Adrenal gland (tissue), 9 donors: ENCODE measurements at regions not wholly inside any gene's neighbourhood (a gene's known extent, or its start where the extent isn't known, plus 50 kb on each side); places are given as distances from the start of the nearest gene placed in this dataset.

Experiments used
- DNase-seq, 7 donors: peaks; one replicate each; pipeline ENCODE4 v3.0.0-alpha.2; 2019 to 2020
- H3K27ac ChIP-seq, 5 donors: fragments of 200-600 bp; sonication (generic) in 4 of 5; 1 replicate in 3 of 5; 2 replicates in 2 of 5; pipeline versions ENCODE4 v1.5.1 to v1.8.0; 2016 to 2020; ENCODE audit warnings: mild to moderate bottlenecking in 1 of 5
- H3K27me3 ChIP-seq: fragments of 200-600 bp; 2 replicates; pipeline ENCODE4 v1.8.0; 2021
- H3K36me3 ChIP-seq, 2 donors: fragments of 200-600 bp; replicated peaks in 1 of 2; 1 replicate in 1 of 2; 2 replicates in 1 of 2; pipeline versions ENCODE4 v1.5.1 to v1.8.0; 2018 to 2022
- H3K4me1 ChIP-seq, 2 donors: fragments of 200-600 bp; replicated peaks in 1 of 2; 1 replicate in 1 of 2; 2 replicates in 1 of 2; pipeline versions ENCODE4 v1.5.1 to v1.8.0; 2018 to 2021
- H3K4me3 ChIP-seq, 4 donors: fragments of 200-600 bp; sonication (generic) in 3 of 4; one replicate each; pipeline ENCODE4 v1.5.1; 2016 to 2018
- H3K9me3 ChIP-seq, 3 donors: fragments of 200-600 bp; sonication (generic) in 1 of 3; replicated peaks in 1 of 3; 1 replicate in 2 of 3; 2 replicates in 1 of 3; pipeline versions ENCODE4 v1.5.1 to v1.8.0; 2016 to 2021
- POLR2A ChIP-seq, 2 donors: fragments of 450-650 bp; IDR thresholded peaks; one replicate each; pipeline ENCODE4 v1.6.1; 2017; ENCODE audit warnings: antibody characterized with exemption in 2 of 2, mild to moderate bottlenecking in 2 of 2, moderate library complexity in 1 of 2
- WGBS, 4 donors: extraction: QIAGEN DNeasy Blood & Tissue Kit in 2 of 4; methylation state at CpG; one replicate each; pipeline versions ENCODE4 v1.1.5 to v1.1.7; 2013 to 2017; 5-methylcytosine and 5-hydroxymethylcytosine counted together
- intact Hi-C, 2 donors: fragments of 100-400 bp; cut with DNase I; formaldehyde crosslinking; loops; one replicate each; pipeline versions ENCODE4 v1.14.1 to v1.15.0; 2022 to 2023
- TF ChIP-seq, protein P1 (sequence below), 6 experiments: fragments of 450-650 bp in 4 of 6; fragments of 200-600 bp in 2 of 6; sonication (generic) in 1 of 6; IDR thresholded peaks; 1 replicate in 5 of 6; 2 replicates in 1 of 6; pipeline versions ENCODE4 v1.5.1 to v1.8.0; 2016 to 2021; ENCODE audit warnings: antibody characterized with exemption in 6 of 6, mild to moderate bottlenecking in 2 of 6, moderate library complexity in 1 of 6
- donor health status: healthy with polysubstance abuse.
- donor health status: Bipolar disorder and iron deficiency.
- donor health status: DM: yes; HTN: yes; CAD: no.
- donor health status: DM: no; HTN: no; CAD: no.
- donor health status: DM: no; HTN: no; CAD: no.

DNA sequence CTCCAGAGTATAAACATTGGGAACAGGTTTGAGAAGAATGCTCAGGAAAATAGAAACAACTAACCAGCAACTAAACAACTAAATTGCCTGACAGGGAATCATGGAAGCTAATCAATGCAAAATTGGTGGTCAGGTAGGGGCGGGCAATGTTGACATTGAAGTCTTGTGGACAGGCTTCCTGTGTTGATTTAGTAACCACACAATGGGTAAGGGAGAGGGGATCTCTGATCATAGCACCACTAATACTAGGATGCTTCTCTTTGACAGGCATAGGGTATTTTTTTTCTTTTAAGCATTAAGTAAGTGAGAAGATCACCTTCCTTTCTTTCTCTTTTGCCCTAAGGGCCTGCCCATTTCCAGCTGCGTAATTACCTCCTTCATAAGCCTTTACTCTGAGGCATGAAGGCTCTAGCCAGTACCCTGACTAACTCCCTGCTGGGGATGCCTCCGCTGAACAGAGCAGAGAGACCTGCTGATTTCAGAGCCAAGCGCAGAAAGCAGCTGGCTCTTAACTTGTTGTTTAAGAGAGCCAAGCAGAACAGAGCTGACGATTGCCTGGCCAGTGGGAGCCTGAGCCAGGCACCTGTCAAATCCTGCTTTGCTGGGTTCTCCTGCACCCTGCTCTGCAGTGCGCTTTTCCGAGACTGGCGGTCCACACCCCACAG is 118.7 kb downstream of the BMP2 start:
- WGBS, 4 donors, result 77 to 88% (median 83%) methylated on average over 6 to 8 of the region's 8 CpGs

DNA sequence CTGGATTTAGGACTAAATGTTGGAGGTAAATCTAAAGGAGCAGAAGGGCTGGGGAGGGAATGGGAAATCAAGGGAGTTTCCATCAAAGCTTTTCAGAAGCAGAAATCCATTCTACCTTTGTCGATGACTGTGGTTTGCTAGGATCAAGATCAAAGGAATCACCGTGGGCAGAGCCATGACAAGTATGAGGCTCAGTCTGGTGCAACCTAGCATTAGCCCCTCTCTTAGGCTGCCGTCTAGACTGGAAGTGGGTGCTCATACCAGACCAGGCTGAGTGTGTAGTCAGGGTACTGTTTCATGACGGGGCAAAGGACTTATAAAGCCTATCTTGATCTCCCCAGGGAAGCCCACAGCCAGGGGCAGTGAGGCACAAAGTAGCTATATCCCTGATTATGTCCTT is 120.5 kb downstream of the BMP2 start:
- H3K9me3 ChIP-seq, result no peaks in the 10 kb centered on the region
- no peak overlapping the region for H3K4me3 ChIP-seq
- no peaks in the 10 kb centered on the region for H3K4me1 ChIP-seq
- intact Hi-C loops, result no loop called here
- TF ChIP-seq POLR2A (IDR thresholded peaks at IDR 0.05), result no peak
- TF ChIP-seq, protein P1, sequence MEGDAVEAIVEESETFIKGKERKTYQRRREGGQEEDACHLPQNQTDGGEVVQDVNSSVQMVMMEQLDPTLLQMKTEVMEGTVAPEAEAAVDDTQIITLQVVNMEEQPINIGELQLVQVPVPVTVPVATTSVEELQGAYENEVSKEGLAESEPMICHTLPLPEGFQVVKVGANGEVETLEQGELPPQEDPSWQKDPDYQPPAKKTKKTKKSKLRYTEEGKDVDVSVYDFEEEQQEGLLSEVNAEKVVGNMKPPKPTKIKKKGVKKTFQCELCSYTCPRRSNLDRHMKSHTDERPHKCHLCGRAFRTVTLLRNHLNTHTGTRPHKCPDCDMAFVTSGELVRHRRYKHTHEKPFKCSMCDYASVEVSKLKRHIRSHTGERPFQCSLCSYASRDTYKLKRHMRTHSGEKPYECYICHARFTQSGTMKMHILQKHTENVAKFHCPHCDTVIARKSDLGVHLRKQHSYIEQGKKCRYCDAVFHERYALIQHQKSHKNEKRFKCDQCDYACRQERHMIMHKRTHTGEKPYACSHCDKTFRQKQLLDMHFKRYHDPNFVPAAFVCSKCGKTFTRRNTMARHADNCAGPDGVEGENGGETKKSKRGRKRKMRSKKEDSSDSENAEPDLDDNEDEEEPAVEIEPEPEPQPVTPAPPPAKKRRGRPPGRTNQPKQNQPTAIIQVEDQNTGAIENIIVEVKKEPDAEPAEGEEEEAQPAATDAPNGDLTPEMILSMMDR (IDR thresholded peaks at IDR 0.05), result no peak
- 74 to 81% (median 77%) methylated on average over 3 to 4 of the region's 4 CpGs for WGBS, 4 donors
- no peak for DNase-seq
- H3K27me3 ChIP-seq, result no peaks in the 10 kb centered on the region
- no peaks in the 10 kb centered on the region for H3K36me3 ChIP-seq
- H3K27ac ChIP-seq, result no peak overlapping the region

More for the DNA sequence above, 118.7 kb downstream of the BMP2 start:
- TF ChIP-seq, protein P1 (IDR thresholded peaks at IDR 0.05), result no peak
- TF ChIP-seq POLR2A (IDR thresholded peaks at IDR 0.05), result no peak
- no peak overlapping the region for H3K4me3 ChIP-seq
- intact Hi-C loops, result no loop called here
- H3K4me1 ChIP-seq, result no peaks in the 10 kb centered on the region
- no peak overlapping the region for H3K27ac ChIP-seq
- DNase-seq, result no peak
- H3K36me3 ChIP-seq, result no peaks in the 10 kb centered on the region
- no peaks in the 10 kb centered on the region for H3K27me3 ChIP-seq
- H3K9me3 ChIP-seq, result no peaks in the 10 kb centered on the region

DNA sequence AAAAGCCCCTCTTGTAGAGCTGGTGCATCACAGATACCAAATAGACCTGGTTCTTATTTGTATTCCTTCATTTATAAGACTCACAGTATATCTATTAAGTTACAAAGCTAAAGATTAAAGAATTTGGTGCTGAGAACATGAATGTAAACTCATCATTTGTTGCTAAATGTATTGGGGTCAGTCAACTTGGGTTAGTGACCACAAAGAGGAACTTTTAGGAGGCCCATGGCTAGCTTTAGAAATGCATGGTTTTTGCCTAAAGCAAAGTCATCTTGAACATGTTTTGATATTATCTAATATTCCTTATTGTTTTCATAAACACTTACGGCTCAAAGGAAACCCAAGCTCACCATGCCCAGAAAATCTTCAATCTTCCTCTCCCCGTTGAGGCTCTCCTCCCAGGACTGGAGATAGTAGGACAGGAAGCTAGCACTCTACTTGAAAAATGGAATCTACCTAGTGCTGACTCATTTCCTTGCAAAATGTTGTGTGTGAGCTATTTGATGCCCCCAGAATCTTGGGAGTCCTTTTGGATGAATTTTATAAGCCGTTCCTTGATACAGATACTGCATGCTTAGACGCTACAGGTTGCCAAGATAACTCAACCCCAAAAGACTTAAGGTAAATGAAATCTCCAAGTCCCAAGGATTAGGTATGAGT is 121.4 kb downstream of the BMP2 start:
- no peak for TF ChIP-seq POLR2A (IDR thresholded peaks at IDR 0.05)
- TF ChIP-seq, protein P1 (IDR thresholded peaks at IDR 0.05), result no peak
- Histone ChIP-seq H3K27ac (no peak overlapping the region), H3K4me3 (no peak overlapping the region), H3K4me1 (no peaks in the 10 kb centered on the region), H3K9me3 (no peaks in the 10 kb centered on the region), H3K27me3 (no peaks in the 10 kb centered on the region), H3K36me3 (no peaks in the 10 kb centered on the region)
- DNase-seq, result no peak
- 64 to 80% (median 74%) methylated on average over 4 of the region's 4 CpGs for WGBS, 4 donors
- intact Hi-C loops, result no loop called here

DNA sequence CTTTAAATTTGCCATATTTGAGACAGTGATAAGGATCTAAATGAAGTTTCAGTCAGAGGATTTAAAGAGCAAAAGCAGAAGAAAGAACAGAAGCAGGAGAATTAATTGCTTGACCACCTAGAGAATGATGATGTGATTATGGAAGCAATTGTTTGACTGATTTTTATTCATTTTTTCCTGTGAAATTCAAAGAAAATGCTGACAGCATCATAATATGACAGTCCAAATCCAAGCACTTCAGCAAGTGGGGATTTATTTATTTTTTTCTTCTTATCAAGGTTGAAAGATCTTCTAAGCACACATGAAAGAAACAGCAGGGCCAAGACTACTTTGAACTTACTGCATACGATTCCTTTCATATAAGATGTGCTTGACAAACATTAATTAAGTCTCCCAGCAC is 125.2 kb downstream of the BMP2 start:
- intact Hi-C loops, result no loop called here
- Histone ChIP-seq H3K27me3 (no peaks in the 10 kb centered on the region), H3K36me3 (no peaks in the 10 kb centered on the region), H3K27ac (no peak overlapping the region), H3K4me3 (no peak overlapping the region), H3K9me3 (no peaks in the 10 kb centered on the region), H3K4me1 (no peaks in the 10 kb centered on the region)
- no peak for TF ChIP-seq POLR2A (IDR thresholded peaks at IDR 0.05)
- TF ChIP-seq, protein P1 (IDR thresholded peaks at IDR 0.05), result no peak
- no peak for DNase-seq
- 62 to 66% (median 64%) methylated on average over 1 of the region's 1 CpG for WGBS, 4 donors
